Peyer's patch (tissue), 4 donors: ENCODE measurements at regions not wholly inside any gene's neighbourhood (a gene's known extent, or its start where the extent isn't known, plus 50 kb on each side); places are given as distances from the start of the nearest gene placed in this dataset.

Experiments
- DNase-seq, 3 donors: peaks; one replicate each; pipeline ENCODE4 v3.0.0-alpha.2; 2017 to 2019
- H3K27ac ChIP-seq, 4 donors: fragments of 200-600 bp; sonication (generic); one replicate each; pipeline ENCODE4 v1.5.1; 2016 to 2019
- H3K27me3 ChIP-seq, 2 donors: fragments of 200-600 bp; sonication (generic); one replicate each; pipeline ENCODE4 v1.5.1; 2019
- H3K36me3 ChIP-seq, 3 donors: fragments of 200-600 bp; sonication (generic); one replicate each; pipeline ENCODE4 v1.5.1; 2016 to 2019
- H3K4me1 ChIP-seq, 4 donors: fragments of 200-600 bp; sonication (generic); one replicate each; pipeline ENCODE4 v1.5.1; 2016 to 2019
- H3K4me3 ChIP-seq, 4 donors: fragments of 200-600 bp; sonication (generic); 1 replicate in 3 of 4; 2 replicates in 1 of 4; pipeline ENCODE4 v1.5.1; 2016 to 2019; ENCODE audit warnings: mild to moderate bottlenecking in 1 of 4
- H3K9me3 ChIP-seq, 4 donors: fragments of 200-600 bp; sonication (generic); one replicate each; pipeline ENCODE4 v1.5.1; 2016 to 2019; ENCODE audit warnings: mild to moderate bottlenecking in 1 of 4
- CTCF ChIP-seq, 6 experiments: fragments of 450-650 bp in 4 of 6; fragments of 200-600 bp in 2 of 6; sonication (generic) in 1 of 6; IDR thresholded peaks; one replicate each; pipeline ENCODE4 v1.5.1; 2017 to 2019; ENCODE audit warnings: antibody characterized with exemption in 6 of 6, mild to moderate bottlenecking in 3 of 6, moderate library complexity in 1 of 6
- POLR2A ChIP-seq, 2 donors: fragments of 450-650 bp; IDR thresholded peaks; one replicate each; pipeline ENCODE4 v1.5.1; 2017; ENCODE audit warnings: antibody characterized with exemption in 2 of 2, mild to moderate bottlenecking in 2 of 2, moderate library complexity in 2 of 2

GRCh38 chr10:117619707-117620405 lies 77.3 kb downstream of the EMX2 start:
- no peak overlapping the region for H3K27ac ChIP-seq
- DNase-seq = no peak
- no peaks in the 10 kb centered on the region for H3K4me1 ChIP-seq
- no peak overlapping the region for H3K4me3 ChIP-seq
- no peak for TF ChIP-seq POLR2A (IDR thresholded peaks at IDR 0.05)
- TF ChIP-seq CTCF (IDR thresholded peaks at IDR 0.05) = no peak
- no peaks in the 10 kb centered on the region for H3K27me3 ChIP-seq
- H3K36me3 ChIP-seq = no peaks in the 10 kb centered on the region
- H3K9me3 ChIP-seq = no peaks in the 10 kb centered on the region

GRCh38 chr10:117621196-117621595 lies 78.7 kb downstream of the EMX2 start:
- Histone ChIP-seq H3K27me3 (no peaks in the 10 kb centered on the region), H3K4me1 (no peaks in the 10 kb centered on the region), H3K4me3 (no peak overlapping the region), H3K36me3 (no peaks in the 10 kb centered on the region), H3K9me3 (no peaks in the 10 kb centered on the region), H3K27ac (no peak overlapping the region)
- no peak for TF ChIP-seq POLR2A (IDR thresholded peaks at IDR 0.05)
- TF ChIP-seq CTCF (IDR thresholded peaks at IDR 0.05) = no peak
- DNase-seq = no peak

DNA sequence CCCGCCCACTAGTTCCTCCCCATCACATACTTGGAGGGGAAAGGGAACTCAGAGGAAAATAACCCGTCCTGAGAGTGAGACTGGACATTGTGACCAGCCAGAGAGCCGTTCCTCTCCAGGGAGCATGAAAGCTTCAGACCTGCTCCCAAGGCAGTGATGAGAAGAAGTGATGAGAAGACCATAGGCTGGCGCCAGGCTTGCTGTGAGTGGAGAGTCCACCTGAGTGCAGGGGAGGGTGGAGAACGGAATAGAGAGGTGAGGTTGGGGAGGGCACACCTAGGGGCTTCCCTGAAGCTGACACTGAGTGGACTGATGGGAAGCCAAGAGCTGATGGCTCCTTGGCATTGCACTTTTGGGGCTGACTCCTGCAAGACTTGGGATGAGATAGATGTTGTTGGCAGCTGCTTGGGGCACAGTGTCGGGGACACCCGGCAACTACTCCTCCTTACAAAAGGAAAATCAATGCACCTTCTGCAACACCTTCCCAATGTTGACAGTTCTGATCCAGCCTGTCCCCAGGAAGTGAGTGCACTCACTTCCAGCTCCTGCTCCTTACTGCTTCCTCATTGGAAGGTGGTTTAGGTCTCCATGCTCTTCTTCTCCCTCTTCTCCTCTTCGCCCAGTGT lies 79.4 kb downstream of the EMX2 start:
- Histone ChIP-seq H3K4me3 (no peak overlapping the region), H3K9me3 (no peaks in the 10 kb centered on the region), H3K27ac (no peak overlapping the region), H3K27me3 (no peaks in the 10 kb centered on the region), H3K36me3 (no peaks in the 10 kb centered on the region), H3K4me1 (no peaks in the 10 kb centered on the region)
- TF ChIP-seq CTCF (IDR thresholded peaks at IDR 0.05) (no peak), POLR2A (IDR thresholded peaks at IDR 0.05) (no peak)
- DNase-seq = no peak

- no peaks in the 10 kb centered on the region for H3K9me3 ChIP-seq
- H3K27ac ChIP-seq = no peak overlapping the region
- no peak for DNase-seq
- H3K36me3 ChIP-seq = no peaks in the 10 kb centered on the region
- no peaks in the 10 kb centered on the region for H3K27me3 ChIP-seq
- no peaks in the 10 kb centered on the region for H3K4me1 ChIP-seq
- no peak for TF ChIP-seq CTCF (IDR thresholded peaks at IDR 0.05)
- no peak for TF ChIP-seq POLR2A (IDR thresholded peaks at IDR 0.05)
- no peak overlapping the region for H3K4me3 ChIP-seq
Observed at GRCh38 chr10:117622471-117623184, 80.1 kb downstream of the EMX2 start.

DNA sequence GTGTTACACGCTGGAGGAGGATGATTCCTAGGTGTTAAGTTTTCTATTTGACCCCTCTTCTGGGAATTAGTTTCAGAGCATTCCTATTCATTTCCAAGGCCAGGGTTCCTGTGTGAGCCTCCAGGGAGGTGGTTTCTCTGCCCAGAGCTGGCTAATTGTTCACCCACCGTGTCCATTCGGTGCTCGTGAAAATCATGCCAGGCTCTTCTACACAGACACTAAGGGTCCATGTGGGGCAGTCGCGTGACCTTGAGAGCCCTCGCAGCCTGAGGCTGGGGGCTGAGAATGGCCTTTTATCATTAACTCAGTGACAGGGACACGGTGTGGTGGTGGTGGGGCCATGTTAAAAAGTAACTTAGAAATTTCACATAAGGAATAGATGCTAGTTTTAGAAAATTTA lies 83.7 kb downstream of the EMX2 start:
- TF ChIP-seq POLR2A (IDR thresholded peaks at IDR 0.05) (no peak), CTCF (IDR thresholded peaks at IDR 0.05) (no peak)
- no peaks in the 10 kb centered on the region for H3K36me3 ChIP-seq
- no peaks in the 10 kb centered on the region for H3K27me3 ChIP-seq
- no peak overlapping the region for H3K27ac ChIP-seq
- no peak for DNase-seq
- H3K4me1 ChIP-seq = no peaks in the 10 kb centered on the region
- no peak overlapping the region for H3K4me3 ChIP-seq
- H3K9me3 ChIP-seq = no peaks in the 10 kb centered on the region
